ENCODE measurements at regions not wholly inside any gene's neighbourhood (a gene's known extent, or its start where the extent isn't known, plus 50 kb on each side); places are given as distances from the start of the nearest gene placed in this dataset.

- TF ChIP-seq USF2 (CRISPR knock-in tag; IDR thresholded peaks at IDR 0.05) (no peak), CTCF (IDR thresholded peaks at IDR 0.05) (no peak), AFF4 (CRISPR knock-in tag; IDR thresholded peaks at IDR 0.05; ENCODE audit: borderline replicate concordance) (no peak), MXD4 (CRISPR knock-in tag; IDR thresholded peaks at IDR 0.05; ENCODE audit: borderline replicate concordance) (no peak), NFYB (CRISPR knock-in tag; conservative IDR thresholded peaks at IDR 0.05; ENCODE audit: low read depth) (no peak), ZNF281 (CRISPR knock-in tag; IDR thresholded peaks at IDR 0.05) (no peak), ATF2 (CRISPR knock-in tag; IDR thresholded peaks at IDR 0.05; ENCODE audit: borderline replicate concordance, low read depth) (no peak), FOXK1 (CRISPR knock-in tag; IDR thresholded peaks at IDR 0.05) (no peak), ZNF423 (CRISPR knock-in tag; IDR thresholded peaks at IDR 0.05) (no peak), ATF1 (CRISPR knock-in tag; IDR thresholded peaks at IDR 0.05) (no peak), ZBTB43 (CRISPR knock-in tag; IDR thresholded peaks at IDR 0.05) (no peak), TP53 (CRISPR knock-in tag; IDR thresholded peaks at IDR 0.05) (no peak), NFATC4 (CRISPR knock-in tag; IDR thresholded peaks at IDR 0.05) (no peak)
Measured at GRCh38 chr6:14888575-14889000, 357.3 kb upstream of the JARID2 start.
